Transverse colon (tissue), 4 donors: ENCODE measurements at regions not wholly inside any gene's neighbourhood (a gene's known extent, or its start where the extent isn't known, plus 50 kb on each side); places are given as distances from the start of the nearest gene placed in this dataset.

Experiments
- CTCF ChIP-seq, 5 experiments: fragments of 200-600 bp in 3 of 5; fragments of 450-650 bp in 2 of 5; sonication (generic) in 3 of 5; IDR thresholded peaks; 1 replicate in 2 of 5; 2 replicates in 3 of 5; pipeline ENCODE4 v1.5.1; 2016 to 2017; ENCODE audit warnings: antibody characterized with exemption in 5 of 5, inconsistent platforms in 3 of 5, mild to moderate bottlenecking in 2 of 5, moderate library complexity in 1 of 5
- POLR2A ChIP-seq: fragments of 450-650 bp; IDR thresholded peaks from one replicate; pipeline ENCODE4 v1.6.1; 2016; ENCODE audit warnings: antibody characterized with exemption, mild to moderate bottlenecking, moderate library complexity
- POLR2AphosphoS5 ChIP-seq, 3 donors: sonication (generic); formaldehyde crosslinking; IDR thresholded peaks; one replicate each; pipeline ENCODE4 v1.6.1; 2016; ENCODE audit warnings: antibody characterized with exemption in 3 of 3

GRCh38 chr13:22707946-22708345 lies 472.8 kb upstream of the SGCG start:
- TF ChIP-seq CTCF (IDR thresholded peaks at IDR 0.05): no peak
- TF ChIP-seq POLR2A: no peak
- TF ChIP-seq POLR2AphosphoS5 (IDR thresholded peaks at IDR 0.05): no peak
